Pons (tissue), 1 donor: ENCODE measurements at regions not wholly inside any gene's neighbourhood (a gene's known extent, or its start where the extent isn't known, plus 50 kb on each side); places are given as distances from the start of the nearest gene placed in this dataset.
"Not testable (repeated sequence)": the region's sequence is repeated elsewhere in the genome, so short reads cannot be mapped to it uniquely, and the experiment has no call there.

Experiments
- DNase-seq: peaks from one replicate; pipeline ENCODE4 v3.0.0-alpha.2; 2016; ENCODE audit warnings: low spot score

DNA sequence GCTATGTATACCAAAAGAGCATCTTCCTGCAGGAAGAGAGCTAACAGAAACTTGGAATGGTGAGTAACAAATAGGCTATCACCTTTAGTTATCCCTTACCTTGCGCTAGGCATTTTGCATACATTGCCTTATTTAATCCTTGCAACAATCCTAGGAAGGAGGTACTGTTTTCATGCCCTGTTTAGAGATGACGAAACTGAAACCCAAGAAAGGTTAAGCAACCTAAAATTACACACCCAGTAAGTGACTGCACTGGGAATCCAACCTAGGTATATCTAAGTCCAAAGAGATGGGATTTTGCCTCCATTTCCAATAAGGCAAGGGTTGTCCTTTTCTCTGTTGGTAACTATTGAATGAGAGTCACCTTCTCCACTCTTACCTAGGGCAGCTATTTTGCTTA lies 144.5 kb downstream of the TM2D1 start:
- DNase-seq = no peak

DNA sequence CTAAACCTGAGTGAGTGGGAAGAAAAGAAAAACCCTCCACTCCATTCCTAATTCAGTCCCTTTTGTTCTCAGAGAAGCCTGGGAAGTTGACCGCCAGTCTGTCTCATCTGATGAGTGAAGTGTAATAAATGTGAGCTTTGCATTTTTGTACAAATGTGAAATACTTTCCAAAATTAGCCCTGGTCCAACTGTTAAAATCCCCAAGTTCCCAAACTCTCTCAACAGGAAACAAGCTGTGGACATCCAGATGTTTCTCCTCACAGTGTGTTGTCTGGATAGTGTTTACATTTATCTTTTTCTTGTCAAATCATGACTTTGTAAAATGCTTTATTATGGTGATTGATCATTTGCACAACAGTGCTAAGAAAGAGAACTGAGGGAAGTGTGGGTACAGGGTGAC lies 145.1 kb downstream of the TM2D1 start:
- no peak for DNase-seq

DNA sequence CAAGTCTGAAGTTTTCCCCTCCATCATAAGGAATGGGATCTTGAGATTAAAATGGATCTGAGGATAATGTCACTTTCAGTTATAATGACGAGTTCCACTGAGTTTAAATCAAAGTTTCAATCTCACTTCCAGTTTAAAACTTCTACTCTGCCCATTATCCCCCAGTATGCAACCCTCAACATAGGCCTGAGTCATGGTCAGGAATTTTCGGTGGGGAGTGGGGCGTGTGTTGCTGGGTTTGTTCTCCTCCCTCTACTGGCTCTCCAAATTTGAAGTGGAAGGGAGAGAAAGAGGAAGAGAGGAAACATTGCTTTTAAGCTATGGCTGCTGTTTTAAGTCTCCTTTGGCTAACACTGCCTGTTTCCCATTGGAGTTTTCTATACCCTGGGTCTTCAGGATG lies 152.9 kb downstream of the TM2D1 start:
- no peak for DNase-seq

DNA sequence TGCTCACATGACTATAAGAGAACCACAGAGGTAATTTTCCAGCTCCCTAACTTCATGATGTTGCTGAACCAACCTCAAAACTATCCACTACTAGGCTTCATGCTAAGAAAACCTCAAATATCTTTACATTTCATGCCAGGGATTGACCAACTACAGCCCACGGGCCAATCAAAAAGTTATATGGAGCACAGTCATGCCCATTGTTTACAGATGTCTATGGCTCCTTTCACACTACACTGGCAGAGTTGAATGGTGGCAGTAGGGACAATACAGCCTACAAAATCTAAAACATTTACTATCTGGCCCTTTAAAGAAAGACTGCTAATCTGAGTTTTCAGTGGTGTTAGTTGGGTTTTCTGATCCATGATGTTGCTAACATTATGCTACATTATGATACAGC lies 154.8 kb downstream of the TM2D1 start:
- peak; percentile 69 for DNase-seq

DNA sequence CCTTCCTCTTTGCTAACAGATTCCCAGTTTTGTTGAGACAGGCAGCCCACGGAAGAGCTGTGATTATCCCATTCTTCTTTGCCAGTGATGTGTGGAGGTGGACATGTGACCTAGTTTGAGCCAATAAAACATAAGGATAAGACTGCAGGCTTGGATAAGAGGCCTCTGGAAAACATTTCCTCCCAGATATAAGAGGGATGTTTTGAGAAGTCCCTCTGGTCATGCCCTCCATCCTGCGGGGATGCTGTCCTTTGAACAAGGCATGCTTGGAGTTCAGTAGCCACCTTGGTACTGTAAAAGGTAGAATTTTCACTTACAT lies 155.7 kb downstream of the TM2D1 start:
- DNase-seq = no peak

DNA sequence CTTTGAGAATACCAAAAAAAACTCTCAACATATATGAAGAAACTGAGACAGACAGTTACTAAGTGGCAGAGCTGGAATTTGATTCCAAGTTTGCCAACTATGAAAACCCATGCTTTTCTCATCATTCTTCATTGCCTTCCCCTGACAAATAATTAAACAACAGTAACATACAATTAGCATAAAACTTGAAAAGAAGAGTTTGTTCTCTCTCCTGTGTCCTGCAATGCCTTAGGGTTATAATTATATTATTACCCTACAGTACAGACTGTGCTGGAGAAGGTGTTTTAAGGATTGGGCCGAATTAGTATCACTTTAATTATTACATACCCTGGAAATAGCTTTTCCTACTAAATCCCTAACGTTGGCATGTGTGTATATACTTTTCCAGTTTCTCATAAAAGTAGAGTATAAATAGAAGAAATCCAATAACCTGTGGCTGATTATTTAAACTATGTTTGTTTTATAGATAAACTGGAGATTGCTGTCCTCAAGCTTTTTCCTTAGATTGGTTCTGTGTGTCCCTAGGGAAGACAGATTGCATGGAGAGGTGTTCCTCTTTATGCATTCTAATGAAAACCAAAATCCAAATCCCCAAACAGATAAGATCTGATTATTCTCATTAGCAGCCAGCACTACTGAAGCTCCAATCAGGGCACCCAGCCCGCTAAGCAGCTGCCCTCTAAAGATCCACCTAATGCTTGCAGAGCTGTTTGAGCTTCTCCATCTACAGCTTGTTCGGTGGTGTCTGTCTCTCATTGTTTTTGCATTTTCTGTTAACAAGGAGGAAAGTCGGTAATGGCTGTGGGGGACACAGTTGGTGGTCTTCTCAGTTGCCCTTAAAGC lies 156.3 kb downstream of the TM2D1 start:
- DNase-seq = no peak

DNA sequence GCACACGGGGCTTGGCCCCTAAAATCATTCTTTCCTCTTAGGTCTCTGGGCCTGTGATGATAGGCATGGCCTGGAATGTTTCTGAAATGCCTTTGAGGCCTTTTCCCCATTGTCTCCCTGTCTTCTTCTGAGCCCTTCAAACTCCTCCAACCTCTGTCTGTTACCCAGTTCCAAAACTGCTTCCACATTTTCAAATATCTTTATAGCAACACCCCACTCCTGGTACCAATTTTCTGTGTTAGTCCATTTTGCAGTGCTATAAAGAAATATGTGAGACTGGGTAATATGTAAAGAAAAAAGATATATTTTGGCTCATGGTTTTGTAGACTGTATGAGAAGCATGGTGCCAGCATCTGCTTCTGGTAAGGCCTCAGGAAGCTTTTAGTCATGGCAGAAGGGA lies 158.8 kb downstream of the TM2D1 start:
- DNase-seq = no peak

DNA sequence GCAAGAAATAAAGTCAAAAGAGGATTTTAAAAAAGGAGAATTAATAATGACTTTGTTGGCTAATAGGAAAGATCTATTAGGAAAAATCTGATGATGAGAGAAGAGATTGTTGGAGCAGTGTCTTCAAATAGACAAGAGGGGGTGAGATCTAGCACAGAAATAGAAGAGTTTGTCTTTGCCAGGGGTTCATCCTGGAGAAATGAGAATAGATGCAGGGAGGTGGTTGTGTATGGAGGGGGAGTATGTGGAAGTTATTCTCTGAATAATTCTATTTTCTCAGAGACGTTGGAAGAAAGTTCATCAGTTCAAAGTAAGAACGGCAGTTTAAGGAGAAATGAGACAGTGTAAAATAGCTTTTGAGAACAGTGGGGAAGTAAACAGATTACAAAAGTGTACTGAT lies 161.3 kb downstream of the TM2D1 start:
- DNase-seq = no peak

DNA sequence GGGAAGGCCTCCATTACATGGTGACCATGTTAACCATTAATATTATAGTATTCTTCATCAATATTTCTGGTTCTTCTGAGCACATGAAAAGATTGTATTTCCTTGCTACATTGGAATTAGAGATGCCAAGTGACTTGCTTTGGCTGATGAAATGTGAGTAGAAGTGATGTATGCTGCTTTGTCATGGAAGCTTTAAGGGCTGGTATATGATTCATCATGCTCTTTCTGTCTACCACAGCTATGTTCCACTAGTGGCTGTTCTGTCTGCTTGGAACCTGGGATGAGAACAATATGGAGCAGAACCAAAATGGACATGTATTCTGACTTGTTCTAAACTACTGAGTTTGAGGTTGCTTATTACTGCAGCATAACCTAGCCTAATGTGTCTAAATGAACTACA lies 163.3 kb downstream of the TM2D1 start:
- no peak for DNase-seq

DNA sequence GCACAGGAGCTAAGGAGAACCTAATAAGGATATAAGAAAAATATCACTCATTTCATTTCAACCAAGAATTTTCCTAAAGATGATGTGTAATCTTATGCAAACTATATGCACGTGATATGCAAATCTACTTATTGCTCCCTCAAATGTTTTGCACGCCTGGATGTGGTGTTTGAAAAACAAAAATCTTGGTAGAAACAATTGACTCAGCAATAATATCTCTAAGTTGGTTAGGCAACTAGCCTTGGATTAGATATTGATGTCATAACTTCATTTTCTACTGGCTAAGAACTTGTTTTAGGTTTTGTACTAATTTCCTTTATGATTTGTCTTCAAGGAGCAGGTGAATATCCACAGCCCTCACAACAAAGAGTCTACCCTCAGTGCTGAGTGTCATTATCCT lies 164.6 kb downstream of the TM2D1 start:
- no peak for DNase-seq

DNA sequence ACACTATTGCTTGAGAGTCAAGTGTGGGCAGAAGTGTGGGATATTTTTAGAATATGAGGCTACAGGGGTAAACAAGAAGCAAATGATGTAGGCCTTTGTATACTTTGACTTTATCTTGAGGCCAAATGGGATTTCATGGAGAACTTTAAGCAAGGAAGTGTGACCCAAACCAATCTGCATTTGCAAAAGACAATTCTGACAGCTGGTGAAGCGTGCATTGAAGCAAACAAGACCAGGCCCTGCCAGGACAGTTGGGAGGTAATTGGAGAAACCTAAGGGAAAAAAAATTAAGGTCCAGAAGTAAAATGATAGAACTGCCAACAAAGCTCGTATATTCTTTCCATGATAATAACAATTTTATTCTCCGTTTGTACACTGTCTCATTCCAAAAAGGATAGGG lies 168.3 kb downstream of the TM2D1 start:
- DNase-seq = no peak

DNA sequence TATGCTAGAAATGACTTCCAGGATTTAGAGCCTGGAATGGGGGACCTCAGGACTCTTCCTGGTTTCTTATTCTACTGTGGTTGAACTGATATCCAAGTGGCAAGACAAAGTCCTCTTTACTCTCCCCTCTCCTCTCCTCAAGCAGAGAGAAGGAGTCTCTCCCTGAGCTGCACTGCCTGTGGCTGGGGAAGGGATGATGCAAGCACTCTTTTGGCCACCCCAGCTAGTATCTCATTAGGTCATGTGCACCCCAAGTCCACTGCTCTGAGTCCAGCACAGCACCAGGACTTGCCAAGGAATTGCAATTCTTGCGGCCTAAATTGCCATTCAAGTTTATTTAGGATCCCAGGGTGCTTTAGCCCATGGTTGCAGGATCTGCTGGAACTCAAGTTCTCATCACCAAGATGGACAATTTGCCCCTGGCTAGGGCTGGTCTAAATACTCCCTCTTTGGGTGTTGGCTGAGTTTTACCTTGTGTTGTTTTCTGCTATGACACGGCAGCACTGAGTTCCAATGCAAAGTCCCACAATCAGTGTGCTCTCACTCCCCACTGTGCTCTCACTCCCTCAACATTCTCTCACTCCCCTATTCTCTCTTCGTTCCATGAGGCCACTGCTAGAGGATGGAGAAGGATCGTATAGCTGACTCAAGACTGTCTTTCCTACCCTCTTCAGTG lies 172.2 kb downstream of the TM2D1 start:
- no peak for DNase-seq

DNA sequence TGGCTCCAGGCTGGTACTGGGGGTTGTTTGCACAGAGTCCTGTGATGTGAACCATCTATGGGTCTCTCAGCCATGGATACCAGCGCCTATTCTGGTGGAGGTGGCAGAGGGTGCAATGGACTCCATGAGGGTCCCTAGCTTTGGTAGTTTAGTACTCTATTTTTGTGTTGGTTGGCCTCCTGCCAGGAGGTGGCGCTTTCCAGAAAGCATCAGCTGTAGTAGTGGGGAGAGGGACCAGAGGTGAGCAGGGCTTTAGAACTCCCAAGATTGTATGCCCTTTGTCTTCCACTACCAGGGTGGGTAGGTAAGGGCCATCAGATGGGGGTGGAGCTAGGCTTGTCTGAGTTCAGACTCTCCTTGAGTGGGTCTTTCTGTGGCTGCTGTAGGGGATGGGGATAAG lies 177.6 kb downstream of the TM2D1 start:
- DNase-seq = not testable (repeated sequence)

DNA sequence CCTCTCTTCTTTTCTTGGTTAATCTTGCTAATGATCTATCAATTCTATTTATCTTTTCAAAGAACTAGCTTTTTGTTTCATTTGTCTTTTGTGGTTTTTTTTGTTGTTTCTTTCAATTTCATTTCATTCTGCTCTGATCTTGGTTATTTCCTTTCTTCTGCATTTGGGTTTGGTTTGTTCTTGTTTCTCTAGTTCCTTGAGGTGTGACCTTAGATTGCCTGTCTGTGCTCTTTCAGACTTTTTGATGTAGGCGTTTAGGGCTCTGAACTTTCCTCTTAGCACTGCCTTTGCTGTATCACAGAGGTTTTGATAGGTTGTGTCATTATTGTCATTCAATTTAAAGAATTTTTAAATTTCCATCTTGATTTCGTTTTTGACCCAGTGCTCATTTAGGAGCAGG lies 180.1 kb downstream of the TM2D1 start:
- DNase-seq = not testable (repeated sequence)

DNA sequence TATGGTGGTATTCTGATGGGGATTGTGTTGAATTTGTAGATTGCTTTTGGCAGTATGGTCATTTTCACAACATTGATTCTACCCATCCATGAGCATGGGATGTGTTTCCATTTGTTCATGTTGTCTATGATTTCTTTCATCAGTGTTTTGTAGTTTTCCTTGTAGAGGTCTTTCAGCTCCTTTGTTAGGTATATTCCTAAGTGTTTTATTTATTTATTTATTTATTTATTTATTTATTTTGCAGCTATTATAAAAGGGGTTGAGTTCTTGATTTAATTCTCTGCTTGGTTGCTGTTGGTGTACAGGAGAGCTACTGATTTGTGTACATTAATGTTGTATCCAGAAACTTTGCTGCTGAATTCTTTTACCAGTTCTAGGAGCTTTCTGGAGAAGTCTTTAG lies 181.4 kb downstream of the TM2D1 start:
- not testable (repeated sequence) for DNase-seq

DNA sequence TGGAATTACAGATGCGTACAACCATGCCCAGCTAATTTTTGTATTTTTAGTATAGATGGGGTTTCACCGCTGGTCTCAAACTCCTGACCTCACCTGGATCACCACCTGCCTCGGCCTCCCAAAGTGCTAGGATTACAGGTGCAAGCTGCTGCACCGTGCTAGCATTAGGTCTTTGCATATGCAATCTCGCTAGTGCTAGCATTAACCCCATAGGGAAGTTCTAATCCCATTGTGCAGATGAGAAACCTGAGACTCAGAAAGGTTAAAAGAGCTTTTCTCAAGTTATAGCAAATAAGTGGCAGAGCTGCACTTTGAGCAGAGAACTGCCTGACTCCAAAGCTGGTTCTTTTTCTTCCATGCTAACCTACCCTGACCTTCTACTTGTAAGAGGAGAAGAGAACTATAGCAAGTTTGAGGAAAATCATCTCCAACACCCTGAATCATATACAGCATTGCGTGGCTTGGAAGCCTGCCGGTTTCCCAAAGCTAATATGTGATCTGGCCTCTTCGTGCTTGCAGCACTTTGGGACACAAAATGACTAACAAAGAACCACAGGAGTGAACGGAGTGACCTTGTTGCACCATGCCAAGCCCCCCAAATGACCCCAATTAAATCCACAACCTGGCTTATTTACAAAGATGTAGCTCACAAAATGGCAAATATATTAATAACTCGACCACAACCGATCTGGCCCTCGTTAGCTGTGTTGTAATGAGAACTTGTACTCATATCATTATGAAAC lies 185.1 kb downstream of the TM2D1 start:
- no peak for DNase-seq

DNA sequence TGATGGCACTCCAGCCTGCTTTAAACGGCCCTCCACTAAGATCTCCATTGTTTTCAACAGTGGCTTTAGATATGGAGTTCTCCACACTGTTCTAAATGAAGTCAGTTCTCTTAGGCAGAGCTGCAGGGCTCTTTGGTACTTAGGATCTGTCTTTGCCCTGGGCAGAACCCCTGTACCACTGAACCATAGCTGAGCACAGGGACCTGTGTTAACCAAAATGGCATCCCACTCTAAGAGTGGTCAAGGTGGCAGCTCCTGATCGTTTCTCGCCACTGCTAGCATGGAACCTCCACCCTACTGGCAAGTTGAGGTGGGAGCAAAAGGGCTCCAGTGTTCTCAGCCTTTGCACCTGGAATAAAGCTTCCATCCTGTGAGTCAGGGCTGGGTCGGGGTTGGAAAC lies 186.7 kb downstream of the TM2D1 start:
- no peak for DNase-seq

DNA sequence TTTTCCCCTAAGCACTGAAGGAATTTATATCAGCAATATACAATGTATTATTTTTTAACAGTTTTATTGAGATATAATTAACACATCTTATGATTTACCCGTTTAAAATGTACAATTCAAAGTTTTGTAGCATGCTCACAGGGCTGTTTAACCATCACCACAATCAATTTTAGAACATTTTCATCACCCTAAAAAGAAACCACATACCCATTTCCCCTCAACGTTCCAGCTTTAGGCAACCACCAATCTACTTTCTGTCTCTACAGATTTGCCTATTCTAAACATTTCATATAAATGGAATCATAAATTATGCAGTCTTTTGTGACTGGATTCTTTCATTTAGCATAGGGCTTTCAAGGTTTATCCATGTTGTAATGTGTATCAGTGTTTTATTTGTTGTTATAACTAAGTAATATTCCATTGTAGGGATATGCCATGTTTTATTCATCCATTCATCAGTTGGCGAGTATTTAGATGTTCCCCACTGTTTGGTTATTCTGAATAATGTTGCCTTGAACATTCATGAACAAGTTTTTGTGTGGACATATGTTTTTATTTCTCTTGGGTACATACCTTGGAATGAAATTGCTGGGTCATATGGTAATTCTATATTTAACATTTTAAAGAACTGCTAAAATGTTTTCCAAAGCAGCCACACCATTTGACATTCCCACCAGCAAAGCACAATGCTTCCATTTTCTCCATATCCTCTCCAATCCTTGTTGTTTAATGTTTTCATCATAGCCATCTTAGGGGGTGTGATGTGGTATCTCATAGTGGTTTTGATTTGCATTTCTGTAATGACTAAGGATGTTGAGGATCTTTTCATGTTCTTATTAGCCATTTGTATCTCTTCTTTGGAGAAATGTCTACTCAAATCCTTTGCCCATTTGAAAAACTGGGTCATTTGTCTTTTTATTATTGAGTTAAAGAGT lies 188.5 kb downstream of the TM2D1 start:
- DNase-seq = no peak

DNA sequence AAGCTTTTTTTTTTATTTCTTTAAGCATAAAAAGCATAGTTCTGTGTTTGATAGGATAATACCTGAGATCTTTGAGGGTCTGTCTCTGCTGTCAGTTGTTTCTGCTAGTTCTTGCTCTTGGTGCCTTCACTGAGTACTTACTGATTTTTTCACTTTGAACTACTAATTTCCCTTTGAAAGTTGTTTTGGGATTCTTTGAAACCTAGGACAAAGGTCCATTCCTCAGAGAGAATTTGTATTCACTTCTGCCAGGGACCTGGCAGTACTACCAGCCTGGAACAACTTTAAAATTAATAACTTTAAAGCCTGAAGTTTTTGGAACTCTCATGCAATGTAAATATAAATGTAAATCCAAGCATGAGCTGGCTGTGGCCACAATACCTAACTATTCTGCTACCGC lies 190.1 kb downstream of the TM2D1 start:
- no peak for DNase-seq

DNA sequence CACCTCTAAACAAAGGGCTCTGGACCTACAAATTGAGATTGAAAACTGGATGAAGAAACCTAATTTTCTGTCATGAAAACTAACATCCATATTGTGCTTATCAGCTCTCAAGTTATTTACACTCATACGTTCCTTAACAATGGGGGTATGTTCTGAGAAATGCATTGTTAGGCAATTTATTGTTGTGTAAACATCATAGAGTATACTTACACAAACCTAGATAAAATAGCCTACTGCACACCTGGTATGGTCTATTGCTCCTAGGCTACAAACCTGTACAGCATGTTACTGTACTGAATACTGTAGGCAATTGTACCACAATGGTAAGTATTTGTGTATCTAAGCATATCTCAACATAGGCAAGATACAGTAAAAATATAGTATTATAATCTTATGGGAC lies 191.4 kb downstream of the TM2D1 start:
- no peak for DNase-seq

DNA sequence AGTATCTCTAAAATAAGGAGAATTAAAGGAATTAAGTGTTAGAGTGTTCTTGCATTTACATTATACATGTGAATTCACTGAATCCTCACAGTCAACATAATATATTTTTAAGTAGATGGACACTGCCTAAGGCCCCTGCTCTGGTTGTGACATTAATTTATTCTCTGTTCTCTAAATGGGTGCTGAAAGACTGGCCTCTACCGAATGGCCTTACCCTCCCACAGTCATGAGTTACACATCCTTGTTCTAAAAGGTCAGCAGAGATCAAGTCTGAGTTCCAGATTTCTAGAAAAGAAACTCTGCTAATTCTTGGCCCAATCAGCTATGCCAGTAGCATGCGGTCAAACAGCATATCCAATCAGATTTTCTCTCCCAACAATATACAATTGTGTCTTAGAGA lies 193.2 kb downstream of the TM2D1 start:
- DNase-seq = no peak
